Prostate gland (tissue), 2 donors: ENCODE measurements at regions not wholly inside any gene's neighbourhood (a gene's known extent, or its start where the extent isn't known, plus 50 kb on each side); places are given as distances from the start of the nearest gene placed in this dataset.

Experiments
- CTCF ChIP-seq, 4 experiments: fragments of 200-600 bp in 2 of 4; fragments of 450-650 bp in 2 of 4; sonication (generic) in 2 of 4; IDR thresholded peaks; 1 replicate in 3 of 4; 2 replicates in 1 of 4; pipeline ENCODE4 v1.5.1; 2016 to 2019; ENCODE audit warnings: antibody characterized with exemption in 4 of 4, mild to moderate bottlenecking in 2 of 4, moderate library complexity in 2 of 4
- POLR2A ChIP-seq: fragments of 450-650 bp; IDR thresholded peaks from one replicate; pipeline ENCODE4 v1.6.1; 2016; ENCODE audit warnings: antibody characterized with exemption, mild to moderate bottlenecking
- POLR2AphosphoS5 ChIP-seq: sonication (generic); formaldehyde crosslinking; IDR thresholded peaks from one replicate; pipeline ENCODE4 v1.6.1; 2017; ENCODE audit warnings: antibody characterized with exemption

DNA sequence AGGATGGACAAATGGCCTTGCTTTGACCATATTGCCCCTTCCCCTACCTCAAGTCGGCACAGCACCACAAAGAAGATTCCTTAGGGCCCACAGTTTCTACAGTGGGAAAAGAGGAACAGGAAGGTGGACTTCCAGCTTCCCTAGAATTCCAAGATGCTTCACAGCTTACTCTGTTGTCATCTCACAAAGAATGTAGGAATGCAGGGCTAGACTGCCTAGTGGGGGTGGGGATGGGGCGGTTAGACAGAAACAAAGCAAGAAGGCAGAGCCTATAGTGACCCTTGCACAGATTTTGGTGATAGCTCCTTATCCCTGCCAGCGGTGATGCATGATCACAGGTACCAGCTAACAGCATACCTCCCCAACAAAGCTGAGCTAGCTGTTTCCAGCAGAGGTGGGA lies 607.6 kb upstream of the MAN1A1 start:
- no peak for TF ChIP-seq CTCF (IDR thresholded peaks at IDR 0.05)
- TF ChIP-seq POLR2A, result no peak
- TF ChIP-seq POLR2AphosphoS5, result no peak
